ENCODE measurements at regions not wholly inside any gene's neighbourhood (a gene's known extent, or its start where the extent isn't known, plus 50 kb on each side); places are given as distances from the start of the nearest gene placed in this dataset.
A peak's percentile ranks its signal among the peaks of the same experiment; 100 is the strongest.

DNA sequence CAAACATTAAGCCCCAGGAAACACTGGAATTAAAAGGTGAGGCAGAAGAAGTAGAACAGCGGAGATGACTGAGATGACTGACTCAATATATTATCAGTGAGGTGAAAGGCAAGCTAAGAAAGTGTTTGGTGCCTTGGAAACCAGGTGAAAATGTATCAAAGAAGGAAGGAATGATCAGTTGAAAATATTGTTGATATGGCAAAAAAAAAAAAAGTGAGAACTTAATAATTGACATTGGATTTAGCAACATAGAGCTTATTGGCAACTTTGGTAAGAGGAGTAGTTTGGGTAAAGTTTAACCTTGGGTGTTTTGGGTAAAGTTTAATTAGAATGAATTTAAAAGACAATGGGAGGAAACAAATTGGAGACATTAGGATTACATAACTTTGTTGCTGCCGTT, 127.7 kb upstream of the MYOCD start:
- TF ChIP-seq, protein P1, sequence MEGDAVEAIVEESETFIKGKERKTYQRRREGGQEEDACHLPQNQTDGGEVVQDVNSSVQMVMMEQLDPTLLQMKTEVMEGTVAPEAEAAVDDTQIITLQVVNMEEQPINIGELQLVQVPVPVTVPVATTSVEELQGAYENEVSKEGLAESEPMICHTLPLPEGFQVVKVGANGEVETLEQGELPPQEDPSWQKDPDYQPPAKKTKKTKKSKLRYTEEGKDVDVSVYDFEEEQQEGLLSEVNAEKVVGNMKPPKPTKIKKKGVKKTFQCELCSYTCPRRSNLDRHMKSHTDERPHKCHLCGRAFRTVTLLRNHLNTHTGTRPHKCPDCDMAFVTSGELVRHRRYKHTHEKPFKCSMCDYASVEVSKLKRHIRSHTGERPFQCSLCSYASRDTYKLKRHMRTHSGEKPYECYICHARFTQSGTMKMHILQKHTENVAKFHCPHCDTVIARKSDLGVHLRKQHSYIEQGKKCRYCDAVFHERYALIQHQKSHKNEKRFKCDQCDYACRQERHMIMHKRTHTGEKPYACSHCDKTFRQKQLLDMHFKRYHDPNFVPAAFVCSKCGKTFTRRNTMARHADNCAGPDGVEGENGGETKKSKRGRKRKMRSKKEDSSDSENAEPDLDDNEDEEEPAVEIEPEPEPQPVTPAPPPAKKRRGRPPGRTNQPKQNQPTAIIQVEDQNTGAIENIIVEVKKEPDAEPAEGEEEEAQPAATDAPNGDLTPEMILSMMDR (IDR thresholded peaks at IDR 0.05; ENCODE audit: control insufficient read depth, extremely low read depth, insufficient read depth): no peak
- no peak overlapping the region for H3K4me3 ChIP-seq (ENCODE audit: low read depth, low read length)
- no peak for DNase-seq (ENCODE audit: low read depth)

DNA sequence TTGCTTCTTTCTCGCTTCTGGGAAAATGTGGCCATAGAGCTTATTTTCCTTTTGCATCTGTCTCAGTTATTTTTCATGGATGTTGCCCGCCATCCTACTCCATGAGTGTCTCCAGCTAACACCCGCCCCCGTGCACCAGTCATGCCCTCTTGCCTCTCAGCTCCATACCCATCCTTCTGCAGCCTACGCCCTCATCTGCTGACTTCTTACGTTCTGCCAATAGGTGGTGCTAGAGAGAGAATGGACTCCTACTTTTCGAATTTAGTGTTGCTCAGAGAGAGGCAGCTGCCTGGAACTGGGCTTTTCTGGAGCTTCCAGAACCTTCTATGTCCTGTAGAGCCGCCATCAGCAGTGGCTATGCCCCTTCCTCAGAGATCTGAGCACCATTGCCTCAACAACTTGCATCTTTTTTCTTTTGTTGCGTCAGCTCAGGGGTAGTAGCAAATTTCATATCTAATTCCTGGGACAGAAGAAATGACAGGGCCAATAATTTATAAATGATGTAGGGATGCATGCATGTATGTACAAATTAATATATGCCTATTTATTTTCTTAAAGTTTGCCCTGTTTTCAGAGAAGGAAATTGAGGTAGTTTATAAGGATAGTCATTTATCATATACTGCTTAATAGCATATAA, 119.7 kb upstream of the MYOCD start:
- TF ChIP-seq, protein P1 (IDR thresholded peaks at IDR 0.05; ENCODE audit: control insufficient read depth, extremely low read depth, insufficient read depth): peak; percentile 84
- H3K4me3 ChIP-seq (ENCODE audit: low read depth, low read length): no peak overlapping the region
- no peak for DNase-seq (ENCODE audit: low read depth)

DNA sequence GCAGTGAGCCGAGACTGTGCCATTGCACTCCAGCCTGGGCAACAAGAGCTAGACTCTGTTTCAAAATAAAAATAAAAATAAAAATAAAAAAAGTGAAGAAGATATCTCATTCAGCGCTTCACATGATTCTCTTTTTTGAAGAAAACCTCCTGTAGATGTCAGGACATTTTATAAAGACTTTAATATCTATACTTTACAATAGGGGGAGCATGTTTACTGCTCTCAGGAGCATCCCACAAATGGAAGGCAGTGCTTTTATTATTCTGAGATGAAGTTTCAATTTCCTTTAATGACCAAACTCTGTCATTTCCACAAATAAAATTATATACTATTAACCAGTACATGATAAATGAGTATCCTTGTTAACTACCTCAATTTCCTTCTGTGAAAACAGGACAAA, 118.7 kb upstream of the MYOCD start:
- TF ChIP-seq, protein P1 (IDR thresholded peaks at IDR 0.05; ENCODE audit: control insufficient read depth, extremely low read depth, insufficient read depth): no peak
- no peak for DNase-seq (ENCODE audit: low read depth)
- no peak overlapping the region for H3K4me3 ChIP-seq (ENCODE audit: low read depth, low read length)

DNA sequence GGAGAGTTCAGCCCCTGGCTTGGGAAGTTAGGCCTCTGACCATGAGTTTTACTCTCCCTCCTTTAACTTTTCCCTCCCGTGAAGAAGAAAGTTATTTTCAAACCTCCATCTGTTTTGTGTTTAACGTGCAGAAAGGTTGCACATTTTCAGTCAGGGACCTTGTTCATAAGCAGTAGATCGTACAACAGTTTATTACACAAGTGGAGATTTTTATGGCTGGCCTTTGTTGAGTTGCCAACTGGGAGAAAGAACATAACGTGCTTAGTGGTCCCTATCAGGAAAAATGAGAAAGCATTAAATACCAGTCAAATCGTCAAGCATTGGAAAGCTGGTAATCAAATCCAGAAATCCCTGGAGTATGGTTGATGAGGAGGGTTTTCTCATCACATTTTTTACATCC, 117.9 kb upstream of the MYOCD start:
- H3K4me3 ChIP-seq (ENCODE audit: low read depth, low read length): no peak overlapping the region
- TF ChIP-seq, protein P1 (IDR thresholded peaks at IDR 0.05; ENCODE audit: control insufficient read depth, extremely low read depth, insufficient read depth): no peak
- no peak for DNase-seq (ENCODE audit: low read depth)

DNA sequence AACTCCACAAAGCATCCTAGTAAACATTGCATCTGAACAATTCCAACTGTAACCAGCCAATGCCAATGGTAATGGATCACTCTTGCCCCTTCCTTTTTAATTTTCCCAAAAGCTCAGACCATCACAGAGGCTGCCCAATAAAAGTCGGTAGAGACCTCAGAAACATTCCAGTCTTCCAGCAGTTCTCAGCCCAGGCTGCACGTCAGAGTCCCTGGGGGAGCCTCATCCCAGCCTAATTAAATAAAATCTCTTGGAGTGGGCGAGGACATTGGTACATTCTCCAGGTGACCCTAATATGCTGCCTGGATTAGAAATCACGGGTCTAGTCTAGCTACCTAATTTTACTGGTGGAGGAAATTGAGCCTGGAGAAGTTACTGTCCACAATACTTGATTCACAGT, 117.1 kb upstream of the MYOCD start:
- DNase-seq (ENCODE audit: low read depth): no peak
- TF ChIP-seq, protein P1 (IDR thresholded peaks at IDR 0.05; ENCODE audit: control insufficient read depth, extremely low read depth, insufficient read depth): no peak
- H3K4me3 ChIP-seq (ENCODE audit: low read depth, low read length): no peak overlapping the region

DNA sequence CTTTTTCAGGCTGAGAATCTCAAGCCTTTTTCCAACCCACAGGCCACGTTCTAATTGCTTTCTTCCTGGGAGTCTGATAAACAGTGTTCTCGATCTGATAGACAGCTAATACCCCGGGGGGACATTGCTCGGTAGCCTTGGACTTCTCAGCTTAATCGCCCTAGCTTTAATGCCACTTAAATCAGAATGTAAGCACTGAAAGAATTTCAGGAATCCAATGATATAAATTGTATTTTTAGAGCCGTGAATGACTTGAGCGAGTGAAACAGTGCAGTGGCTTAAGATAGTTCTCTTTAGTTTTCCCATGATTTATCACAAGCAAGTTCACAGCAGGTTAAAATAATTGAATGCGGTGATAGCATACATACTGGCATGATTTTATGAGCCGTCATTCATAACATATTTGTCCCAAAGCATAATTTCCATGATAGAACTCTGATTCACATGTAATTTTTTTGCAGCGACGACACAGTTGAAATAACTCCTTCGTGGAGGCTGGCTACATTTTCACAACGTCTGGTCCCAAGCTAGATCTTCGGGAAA, 116.1 kb upstream of the MYOCD start:
- DNase-seq (ENCODE audit: low read depth): no peak
- TF ChIP-seq, protein P1 (IDR thresholded peaks at IDR 0.05; ENCODE audit: control insufficient read depth, extremely low read depth, insufficient read depth): no peak
- no peak overlapping the region for H3K4me3 ChIP-seq (ENCODE audit: low read depth, low read length)

DNA sequence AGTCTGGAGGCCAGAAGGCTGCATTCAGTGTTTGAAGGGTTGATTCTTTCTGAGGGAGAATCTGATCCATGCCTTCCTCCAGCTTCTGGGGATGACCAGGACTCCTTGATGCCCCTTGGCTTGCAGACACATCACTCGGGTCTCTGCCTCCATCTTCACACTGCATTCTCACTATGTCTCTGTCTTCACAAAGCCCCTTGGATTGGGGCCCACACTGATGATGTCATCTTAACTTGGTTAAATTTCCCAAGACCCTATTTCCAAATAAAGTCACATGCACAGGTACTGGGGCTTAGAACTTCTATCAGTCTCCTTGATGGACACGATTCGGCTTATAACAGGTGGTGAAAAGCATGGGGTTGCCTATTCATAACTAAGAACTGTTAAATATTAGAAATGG, 112.1 kb upstream of the MYOCD start:
- DNase-seq (ENCODE audit: low read depth): no peak
- TF ChIP-seq, protein P1 (IDR thresholded peaks at IDR 0.05; ENCODE audit: control insufficient read depth, extremely low read depth, insufficient read depth): no peak
- H3K4me3 ChIP-seq (ENCODE audit: low read depth, low read length): no peak overlapping the region

All from LNCaP clone FGC (cell line).